ENCODE measurements at regions not wholly inside any gene's neighbourhood (a gene's known extent, or its start where the extent isn't known, plus 50 kb on each side); places are given as distances from the start of the nearest gene placed in this dataset.

- TF ChIP-seq CTCF (IDR thresholded peaks at IDR 0.05) (no peak), POLR2A (IDR thresholded peaks at IDR 0.05) (no peak)
- no peaks in the 10 kb centered on the region for H3K36me3 ChIP-seq
- H3K27ac ChIP-seq, result peak overlapping the region in 1 of 4 donors; percentile 41
- no peaks in the 10 kb centered on the region for H3K4me1 ChIP-seq
- H3K9me3 ChIP-seq, result no peaks in the 10 kb centered on the region
- no peak for DNase-seq
- H3K27me3 ChIP-seq, result no peaks in the 10 kb centered on the region
- H3K4me3 ChIP-seq, result no peak overlapping the region
Observed at GRCh38 chr5:172582940-172583339, 58.1 kb upstream of the NEURL1B start.

DNA sequence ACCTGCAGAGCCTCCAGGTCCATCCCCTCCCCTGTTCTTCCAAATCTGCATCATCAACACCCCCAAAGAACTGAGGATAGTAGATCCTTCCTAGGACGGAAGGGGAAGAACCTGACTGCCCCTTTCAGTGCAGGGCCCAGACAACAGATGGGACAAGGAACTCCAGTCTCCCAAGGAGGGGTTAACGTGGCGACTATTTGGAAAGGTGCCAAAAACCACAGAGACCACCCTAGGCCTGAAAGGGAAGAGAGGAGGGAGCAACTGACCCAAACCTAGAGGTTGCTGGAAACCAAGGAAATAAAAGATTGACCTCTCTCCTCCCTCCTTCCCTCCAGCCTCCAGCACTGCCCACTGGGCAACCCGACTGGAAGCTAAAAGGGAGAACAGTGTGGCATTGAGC lies 59.7 kb upstream of the NEURL1B start:
- Histone ChIP-seq H3K4me3 (no peak overlapping the region), H3K27ac (no peak overlapping the region), H3K9me3 (no peaks in the 10 kb centered on the region), H3K27me3 (no peaks in the 10 kb centered on the region), H3K4me1 (no peaks in the 10 kb centered on the region), H3K36me3 (no peaks in the 10 kb centered on the region)
- TF ChIP-seq POLR2A (IDR thresholded peaks at IDR 0.05), result no peak
- no peak for TF ChIP-seq CTCF (IDR thresholded peaks at IDR 0.05)
- DNase-seq, result no peak

GRCh38 chr5:172579403-172579990 lies 61.6 kb upstream of the NEURL1B start:
- peak in 1 of 3 donors; percentile 34 for DNase-seq
- Histone ChIP-seq H3K4me3 (no peak overlapping the region), H3K4me1 (no peaks in the 10 kb centered on the region), H3K36me3 (no peaks in the 10 kb centered on the region), H3K27me3 (no peaks in the 10 kb centered on the region), H3K27ac (no peak overlapping the region), H3K9me3 (no peaks in the 10 kb centered on the region)
- no peak for TF ChIP-seq POLR2A (IDR thresholded peaks at IDR 0.05)
- no peak for TF ChIP-seq CTCF (IDR thresholded peaks at IDR 0.05)

- TF ChIP-seq POLR2A (IDR thresholded peaks at IDR 0.05) (no peak), CTCF (IDR thresholded peaks at IDR 0.05) (no peak)
- DNase-seq, result no peak
- Histone ChIP-seq H3K9me3 (no peaks in the 10 kb centered on the region), H3K27me3 (no peaks in the 10 kb centered on the region), H3K4me1 (no peaks in the 10 kb centered on the region), H3K4me3 (no peak overlapping the region), H3K36me3 (no peaks in the 10 kb centered on the region), H3K27ac (no peak overlapping the region)
Observed at GRCh38 chr5:172577267-172577909, 63.7 kb upstream of the NEURL1B start.

GRCh38 chr5:172575816-172576545 lies 65.1 kb upstream of the NEURL1B start:
- H3K9me3 ChIP-seq, result no peaks in the 10 kb centered on the region
- peak in 1 of 3 donors; percentile 33 for DNase-seq
- no peaks in the 10 kb centered on the region for H3K27me3 ChIP-seq
- no peaks in the 10 kb centered on the region for H3K36me3 ChIP-seq
- H3K27ac ChIP-seq, result no peak overlapping the region
- no peak overlapping the region for H3K4me3 ChIP-seq
- TF ChIP-seq CTCF (IDR thresholded peaks at IDR 0.05), result no peak
- H3K4me1 ChIP-seq, result no peaks in the 10 kb centered on the region
